SK-N-SH treated with all-trans-retinoic acid at 6 μM for 48 hours (cell line): ENCODE measurements at regions not wholly inside any gene's neighbourhood (a gene's known extent, or its start where the extent isn't known, plus 50 kb on each side); places are given as distances from the start of the nearest gene placed in this dataset.
A peak's percentile ranks its signal among the peaks of the same experiment; 100 is the strongest.

ENCODE experiments used
- ATAC-seq: fragments of 200-7000 bp; cut with Tn5 transposase; 3 replicates; pipeline ENCODE4 v1.9.1; 2020; ENCODE audit warnings: mild to moderate bottlenecking, moderate library complexity
- ARNTL ChIP-seq: fragments of 450-650 bp; formaldehyde crosslinking; IDR thresholded peaks from 2 replicates; pipeline ENCODE4 v1.5.0; 2020; ENCODE audit warnings: low read depth, mild to moderate bottlenecking, moderate library complexity, borderline replicate concordance
- BACH2 ChIP-seq: fragments of 250-450 bp; sonication (Bioruptor Pico); IDR thresholded peaks from 2 replicates; pipeline ENCODE4 v1.9.0; 2021; ENCODE audit warnings: mild to moderate bottlenecking, borderline replicate concordance
- CSDC2 ChIP-seq: fragments of 250-450 bp; sonication (Bioruptor Pico); IDR thresholded peaks from 2 replicates; pipeline ENCODE4 v1.5.0; 2020; ENCODE audit warnings: mild to moderate bottlenecking, moderate library complexity
- GLIS3 ChIP-seq: fragments of 250-450 bp; sonication (Bioruptor Pico); IDR thresholded peaks from 2 replicates; pipeline ENCODE4 v1.5.0; 2020; ENCODE audit warnings: mild to moderate bottlenecking, moderate library complexity
- ISL1 ChIP-seq: fragments of 250-450 bp; sonication (Bioruptor Pico); IDR thresholded peaks from 2 replicates; pipeline ENCODE4 v2.1.2; 2022; ENCODE audit warnings: mild to moderate bottlenecking, moderate library complexity
- OSR1 ChIP-seq: fragments of 250-450 bp; sonication (Bioruptor Pico); IDR thresholded peaks from 2 replicates; pipeline ENCODE4 v1.8.0; 2022; ENCODE audit warnings: moderate library complexity, mild to moderate bottlenecking, inconsistent platforms
- PPARA ChIP-seq: fragments of 250-450 bp; sonication (Bioruptor Pico); IDR thresholded peaks from 2 replicates; pipeline ENCODE4 v1.5.0; 2020; ENCODE audit warnings: mild to moderate bottlenecking, borderline replicate concordance
- RARB ChIP-seq: fragments of 250-450 bp; sonication (Bioruptor Pico); IDR thresholded peaks from 2 replicates; pipeline ENCODE4 v1.8.0; 2021; ENCODE audit warnings: mild to moderate bottlenecking, moderate library complexity
- TCF4 ChIP-seq: fragments of 250-450 bp; sonication (Bioruptor Pico); IDR thresholded peaks from 2 replicates; pipeline ENCODE4 v1.8.0; 2021; ENCODE audit warnings: mild to moderate bottlenecking, moderate library complexity, borderline replicate concordance
- TOX ChIP-seq: fragments of 250-450 bp; sonication (Bioruptor Pico); IDR thresholded peaks from 2 replicates; pipeline ENCODE4 v1.8.0; 2021; ENCODE audit warnings: mild to moderate bottlenecking, moderate library complexity, borderline replicate concordance
- ZC3H10 ChIP-seq: fragments of 250-450 bp; sonication (Bioruptor Pico); IDR thresholded peaks from 2 replicates; pipeline ENCODE4 v1.5.1; 2021; ENCODE audit warnings: mild to moderate bottlenecking, moderate library complexity
- ZFP3 ChIP-seq: fragments of 250-450 bp; sonication (Bioruptor Pico); IDR thresholded peaks from 2 replicates; pipeline ENCODE4 v1.5.0; 2020; ENCODE audit warnings: mild to moderate bottlenecking, moderate library complexity
- ZFP30 ChIP-seq: fragments of 450-650 bp; formaldehyde crosslinking; IDR thresholded peaks from 2 replicates; pipeline ENCODE4 v1.5.0; 2022; ENCODE audit warnings: mild to moderate bottlenecking, moderate library complexity
- ZNF565 ChIP-seq: fragments of 450-650 bp; formaldehyde crosslinking; conservative IDR thresholded peaks from 2 replicates; pipeline ENCODE4 v1.5.0; 2020; ENCODE audit warnings: low read depth, mild to moderate bottlenecking, moderate library complexity
- ZNF70 ChIP-seq: fragments of 450-650 bp; formaldehyde crosslinking; IDR thresholded peaks from 2 replicates; pipeline ENCODE4 v1.5.0; 2020; ENCODE audit warnings: mild to moderate bottlenecking, moderate library complexity
- ZNF8 ChIP-seq: fragments of 450-650 bp; formaldehyde crosslinking; IDR thresholded peaks from 2 replicates; pipeline ENCODE4 v1.5.0; 2020; ENCODE audit warnings: mild to moderate bottlenecking, moderate library complexity
- TF ChIP-seq, protein P1 (sequence below): fragments of 250-450 bp; sonication (Bioruptor Pico); IDR thresholded peaks from 2 replicates; pipeline ENCODE4 v1.8.0; 2021; ENCODE audit warnings: low read depth, mild to moderate bottlenecking, moderate library complexity, borderline replicate concordance
- TF ChIP-seq, protein P2 (sequence below): fragments of 250-450 bp; sonication (Bioruptor Pico); IDR thresholded peaks from 2 replicates; pipeline ENCODE4 v1.5.1; 2021; ENCODE audit warnings: mild to moderate bottlenecking, moderate library complexity
- TF ChIP-seq, protein P3 (sequence below): fragments of 250-450 bp; sonication (Bioruptor Pico); IDR thresholded peaks from 2 replicates; pipeline ENCODE4 v1.5.1; 2020; ENCODE audit warnings: low read depth, mild to moderate bottlenecking, moderate library complexity
- TF ChIP-seq, protein P4 (sequence below): fragments of 250-450 bp; sonication (Bioruptor Pico); IDR thresholded peaks from 2 replicates; pipeline ENCODE4 v1.8.0; 2020; ENCODE audit warnings: mild to moderate bottlenecking, moderate library complexity, borderline replicate concordance
- TF ChIP-seq, protein P5 (sequence below): fragments of 250-450 bp; sonication (Bioruptor Pico); IDR thresholded peaks from 2 replicates; pipeline ENCODE4 v1.5.0; 2020; ENCODE audit warnings: mild to moderate bottlenecking, moderate library complexity

DNA sequence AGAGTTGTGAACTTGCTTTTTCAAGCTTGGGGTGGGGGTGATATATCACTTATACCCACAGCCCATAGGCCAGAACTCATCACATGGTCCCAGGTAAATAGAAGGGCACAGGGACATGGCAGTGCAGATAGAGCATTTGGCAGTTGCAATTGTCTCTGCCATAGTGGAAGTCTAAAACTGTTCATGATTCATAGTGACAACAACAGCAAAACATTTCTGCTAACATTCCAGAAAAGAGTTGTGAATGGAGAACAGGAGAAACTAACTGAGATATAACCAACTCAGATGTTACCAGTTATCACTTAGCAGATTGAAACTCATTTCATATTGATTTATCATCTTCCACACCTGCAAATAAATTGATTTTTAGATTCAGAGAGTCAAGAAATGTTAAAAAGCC is 278.6 kb upstream of the KYNU start:
- no peak for ATAC-seq
- TF ChIP-seq TCF4 (CRISPR knock-in tag) = no peak
- no peak for TF ChIP-seq ZFP30 (CRISPR knock-in tag)
- TF ChIP-seq ISL1 = no peak

DNA sequence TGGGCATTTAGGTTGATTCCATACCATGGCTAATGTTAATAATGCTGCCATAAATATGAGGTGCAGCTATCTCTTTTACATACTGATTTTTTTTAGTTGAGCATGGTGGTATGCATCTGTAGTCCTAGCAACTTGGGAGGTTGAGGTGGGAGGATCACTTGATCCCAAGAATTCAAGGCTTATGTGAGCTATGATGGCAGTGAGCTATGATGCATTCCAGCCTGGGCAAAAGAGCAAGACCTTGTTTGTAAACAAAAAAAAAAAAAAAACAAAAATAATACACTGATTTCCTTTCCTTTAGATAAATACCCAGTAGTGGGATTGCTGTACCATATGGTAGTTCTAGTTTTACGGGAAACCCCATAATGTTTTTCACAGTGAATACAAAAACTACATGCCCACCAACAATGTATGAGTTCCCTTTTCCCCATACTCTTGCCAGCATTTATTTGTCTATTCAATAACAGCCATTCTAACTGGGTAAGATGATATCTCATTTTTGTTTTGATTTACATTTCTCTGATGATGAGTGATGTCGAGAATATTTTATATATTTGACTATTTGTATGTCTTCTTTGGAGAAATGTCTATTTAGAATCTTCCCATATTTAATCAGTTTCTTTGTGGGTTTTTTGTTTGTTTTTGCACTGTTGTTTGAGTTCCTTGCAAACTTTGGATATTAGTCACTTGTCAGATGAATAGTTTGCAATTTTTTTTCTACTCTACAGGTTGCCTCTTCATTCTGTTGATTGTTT is 281.0 kb upstream of the KYNU start:
- ATAC-seq = peak; percentile 51; the same call in 2 of the 3 replicates
- TF ChIP-seq ZFP30 (CRISPR knock-in tag) (no peak), GLIS3 (no peak), RARB (no peak), ZNF565 (CRISPR knock-in tag) (no peak)
- TF ChIP-seq, protein P1, sequence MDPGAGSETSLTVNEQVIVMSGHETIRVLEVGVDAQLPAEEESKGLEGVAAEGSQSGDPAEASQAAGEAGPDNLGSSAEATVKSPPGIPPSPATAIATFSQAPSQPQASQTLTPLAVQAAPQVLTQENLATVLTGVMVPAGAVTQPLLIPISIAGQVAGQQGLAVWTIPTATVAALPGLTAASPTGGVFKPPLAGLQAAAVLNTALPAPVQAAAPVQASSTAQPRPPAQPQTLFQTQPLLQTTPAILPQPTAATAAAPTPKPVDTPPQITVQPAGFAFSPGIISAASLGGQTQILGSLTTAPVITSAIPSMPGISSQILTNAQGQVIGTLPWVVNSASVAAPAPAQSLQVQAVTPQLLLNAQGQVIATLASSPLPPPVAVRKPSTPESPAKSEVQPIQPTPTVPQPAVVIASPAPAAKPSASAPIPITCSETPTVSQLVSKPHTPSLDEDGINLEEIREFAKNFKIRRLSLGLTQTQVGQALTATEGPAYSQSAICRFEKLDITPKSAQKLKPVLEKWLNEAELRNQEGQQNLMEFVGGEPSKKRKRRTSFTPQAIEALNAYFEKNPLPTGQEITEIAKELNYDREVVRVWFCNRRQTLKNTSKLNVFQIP (CRISPR knock-in tag) = no peak
- TF ChIP-seq, protein P2, sequence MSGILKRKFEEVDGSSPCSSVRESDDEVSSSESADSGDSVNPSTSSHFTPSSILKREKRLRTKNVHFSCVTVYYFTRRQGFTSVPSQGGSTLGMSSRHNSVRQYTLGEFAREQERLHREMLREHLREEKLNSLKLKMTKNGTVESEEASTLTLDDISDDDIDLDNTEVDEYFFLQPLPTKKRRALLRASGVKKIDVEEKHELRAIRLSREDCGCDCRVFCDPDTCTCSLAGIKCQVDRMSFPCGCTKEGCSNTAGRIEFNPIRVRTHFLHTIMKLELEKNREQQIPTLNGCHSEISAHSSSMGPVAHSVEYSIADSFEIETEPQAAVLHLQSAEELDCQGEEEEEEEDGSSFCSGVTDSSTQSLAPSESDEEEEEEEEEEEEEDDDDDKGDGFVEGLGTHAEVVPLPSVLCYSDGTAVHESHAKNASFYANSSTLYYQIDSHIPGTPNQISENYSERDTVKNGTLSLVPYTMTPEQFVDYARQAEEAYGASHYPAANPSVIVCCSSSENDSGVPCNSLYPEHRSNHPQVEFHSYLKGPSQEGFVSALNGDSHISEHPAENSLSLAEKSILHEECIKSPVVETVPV (CRISPR knock-in tag) = no peak
- TF ChIP-seq, all 23 proteins: peak for 0

DNA sequence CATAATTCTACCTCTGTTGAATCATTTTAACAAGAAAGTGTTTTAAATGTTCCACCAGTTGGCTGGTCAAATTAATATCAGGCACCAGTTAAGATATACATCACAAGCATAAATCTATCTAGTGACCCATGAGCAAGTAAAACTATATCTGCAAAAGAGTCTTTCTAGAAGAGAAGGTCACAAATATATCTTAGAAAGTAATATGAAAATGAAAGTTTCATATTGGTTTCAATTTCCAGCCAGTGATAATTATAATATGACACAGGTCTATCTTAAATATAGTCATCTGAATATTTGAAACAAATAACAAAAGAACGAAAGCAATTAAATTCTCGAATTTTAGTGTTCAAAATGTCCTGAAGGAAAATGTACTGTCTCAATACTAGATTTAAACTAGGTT is 282.5 kb upstream of the KYNU start:
- no peak for TF ChIP-seq ZFP3 (CRISPR knock-in tag)
- TF ChIP-seq ZFP30 (CRISPR knock-in tag) = no peak
- TF ChIP-seq OSR1 = no peak
- TF ChIP-seq, protein P3, sequence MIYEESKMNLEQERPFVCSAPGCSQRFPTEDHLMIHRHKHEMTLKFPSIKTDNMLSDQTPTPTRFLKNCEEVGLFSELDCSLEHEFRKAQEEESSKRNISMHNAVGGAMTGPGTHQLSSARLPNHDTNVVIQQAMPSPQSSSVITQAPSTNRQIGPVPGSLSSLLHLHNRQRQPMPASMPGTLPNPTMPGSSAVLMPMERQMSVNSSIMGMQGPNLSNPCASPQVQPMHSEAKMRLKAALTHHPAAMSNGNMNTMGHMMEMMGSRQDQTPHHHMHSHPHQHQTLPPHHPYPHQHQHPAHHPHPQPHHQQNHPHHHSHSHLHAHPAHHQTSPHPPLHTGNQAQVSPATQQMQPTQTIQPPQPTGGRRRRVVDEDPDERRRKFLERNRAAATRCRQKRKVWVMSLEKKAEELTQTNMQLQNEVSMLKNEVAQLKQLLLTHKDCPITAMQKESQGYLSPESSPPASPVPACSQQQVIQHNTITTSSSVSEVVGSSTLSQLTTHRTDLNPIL (CRISPR knock-in tag) = no peak
- no peak for TF ChIP-seq TCF4 (CRISPR knock-in tag)
- no peak for TF ChIP-seq ISL1
- TF ChIP-seq ZNF70 (CRISPR knock-in tag) = no peak
- no peak for TF ChIP-seq RARB
- TF ChIP-seq PPARA (CRISPR knock-in tag) = no peak
- TF ChIP-seq ZC3H10 (CRISPR knock-in tag) = no peak
- no peak for TF ChIP-seq CSDC2 (CRISPR knock-in tag)
- TF ChIP-seq BACH2 (CRISPR knock-in tag) = no peak
- TF ChIP-seq ZNF565 (CRISPR knock-in tag) = no peak
- TF ChIP-seq, protein P2 (CRISPR knock-in tag) = no peak
- no peak for ATAC-seq

DNA sequence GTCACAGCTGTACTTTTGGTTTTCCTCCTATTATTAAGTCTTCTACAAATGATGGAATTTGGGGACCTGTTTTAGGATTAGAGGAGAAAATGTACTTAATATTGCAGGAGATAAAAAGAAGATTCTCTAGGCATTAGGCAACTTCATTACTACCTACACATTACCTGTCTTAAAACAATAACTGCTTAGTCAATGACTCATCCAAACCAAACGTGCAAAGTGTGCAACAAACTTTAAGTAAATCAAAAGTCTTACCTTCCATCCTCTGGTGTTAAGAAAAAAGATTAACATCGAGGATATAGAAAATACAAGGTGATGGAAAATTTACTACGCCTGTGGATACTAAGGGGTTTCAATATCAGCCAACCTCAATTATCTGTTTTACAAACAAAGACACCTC is 285.3 kb upstream of the KYNU start:
- no peak for ATAC-seq

More for the DNA sequence above, 285.3 kb upstream of the KYNU start:
- TF ChIP-seq ARNTL (CRISPR knock-in tag) (no peak), OSR1 (no peak), ZNF70 (CRISPR knock-in tag) (no peak), TOX (no peak), RARB (no peak), ZFP3 (CRISPR knock-in tag) (no peak), CSDC2 (CRISPR knock-in tag) (no peak), ZNF8 (CRISPR knock-in tag) (no peak), BACH2 (CRISPR knock-in tag) (no peak)
- TF ChIP-seq, protein P4, sequence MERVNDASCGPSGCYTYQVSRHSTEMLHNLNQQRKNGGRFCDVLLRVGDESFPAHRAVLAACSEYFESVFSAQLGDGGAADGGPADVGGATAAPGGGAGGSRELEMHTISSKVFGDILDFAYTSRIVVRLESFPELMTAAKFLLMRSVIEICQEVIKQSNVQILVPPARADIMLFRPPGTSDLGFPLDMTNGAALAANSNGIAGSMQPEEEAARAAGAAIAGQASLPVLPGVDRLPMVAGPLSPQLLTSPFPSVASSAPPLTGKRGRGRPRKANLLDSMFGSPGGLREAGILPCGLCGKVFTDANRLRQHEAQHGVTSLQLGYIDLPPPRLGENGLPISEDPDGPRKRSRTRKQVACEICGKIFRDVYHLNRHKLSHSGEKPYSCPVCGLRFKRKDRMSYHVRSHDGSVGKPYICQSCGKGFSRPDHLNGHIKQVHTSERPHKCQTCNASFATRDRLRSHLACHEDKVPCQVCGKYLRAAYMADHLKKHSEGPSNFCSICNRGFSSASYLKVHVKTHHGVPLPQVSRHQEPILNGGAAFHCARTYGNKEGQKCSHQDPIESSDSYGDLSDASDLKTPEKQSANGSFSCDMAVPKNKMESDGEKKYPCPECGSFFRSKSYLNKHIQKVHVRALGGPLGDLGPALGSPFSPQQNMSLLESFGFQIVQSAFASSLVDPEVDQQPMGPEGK (CRISPR knock-in tag) = no peak
- TF ChIP-seq, protein P5, sequence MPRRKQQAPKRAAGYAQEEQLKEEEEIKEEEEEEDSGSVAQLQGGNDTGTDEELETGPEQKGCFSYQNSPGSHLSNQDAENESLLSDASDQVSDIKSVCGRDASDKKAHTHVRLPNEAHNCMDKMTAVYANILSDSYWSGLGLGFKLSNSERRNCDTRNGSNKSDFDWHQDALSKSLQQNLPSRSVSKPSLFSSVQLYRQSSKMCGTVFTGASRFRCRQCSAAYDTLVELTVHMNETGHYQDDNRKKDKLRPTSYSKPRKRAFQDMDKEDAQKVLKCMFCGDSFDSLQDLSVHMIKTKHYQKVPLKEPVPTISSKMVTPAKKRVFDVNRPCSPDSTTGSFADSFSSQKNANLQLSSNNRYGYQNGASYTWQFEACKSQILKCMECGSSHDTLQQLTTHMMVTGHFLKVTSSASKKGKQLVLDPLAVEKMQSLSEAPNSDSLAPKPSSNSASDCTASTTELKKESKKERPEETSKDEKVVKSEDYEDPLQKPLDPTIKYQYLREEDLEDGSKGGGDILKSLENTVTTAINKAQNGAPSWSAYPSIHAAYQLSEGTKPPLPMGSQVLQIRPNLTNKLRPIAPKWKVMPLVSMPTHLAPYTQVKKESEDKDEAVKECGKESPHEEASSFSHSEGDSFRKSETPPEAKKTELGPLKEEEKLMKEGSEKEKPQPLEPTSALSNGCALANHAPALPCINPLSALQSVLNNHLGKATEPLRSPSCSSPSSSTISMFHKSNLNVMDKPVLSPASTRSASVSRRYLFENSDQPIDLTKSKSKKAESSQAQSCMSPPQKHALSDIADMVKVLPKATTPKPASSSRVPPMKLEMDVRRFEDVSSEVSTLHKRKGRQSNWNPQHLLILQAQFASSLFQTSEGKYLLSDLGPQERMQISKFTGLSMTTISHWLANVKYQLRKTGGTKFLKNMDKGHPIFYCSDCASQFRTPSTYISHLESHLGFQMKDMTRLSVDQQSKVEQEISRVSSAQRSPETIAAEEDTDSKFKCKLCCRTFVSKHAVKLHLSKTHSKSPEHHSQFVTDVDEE (CRISPR knock-in tag) = no peak
- TF ChIP-seq, protein P3 (CRISPR knock-in tag) = no peak
